ENCODE measurements at regions not wholly inside any gene's neighbourhood (a gene's known extent, or its start where the extent isn't known, plus 50 kb on each side); places are given as distances from the start of the nearest gene placed in this dataset.

DNA sequence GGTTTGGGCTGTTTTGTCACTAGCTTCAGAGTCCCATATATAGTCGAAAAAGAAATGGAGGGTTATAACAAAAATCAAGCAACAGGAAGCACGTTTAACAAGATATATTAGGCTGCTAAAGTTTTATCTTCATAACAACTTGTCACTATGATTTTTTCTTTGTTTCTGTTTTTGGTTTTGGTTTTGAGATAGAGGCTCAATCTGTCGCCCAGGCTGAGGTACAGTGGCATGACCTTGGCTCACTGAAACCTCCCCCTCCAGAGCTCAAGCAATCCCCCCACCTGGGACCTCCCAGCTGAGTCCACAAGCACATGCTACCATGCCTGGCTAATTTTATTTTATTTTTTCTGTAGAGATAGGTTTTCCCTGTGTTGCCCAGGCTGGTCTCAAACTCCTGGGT, 2664.4 kb downstream of the ARAP2 start:
- Histone ChIP-seq H3K27ac (no peak overlapping the region), H3K36me3 (replicated peaks in 1 of 2) (no peaks in the 10 kb centered on the region), H3K9me3 (replicated peaks in 1 of 3) (no peaks in the 10 kb centered on the region), H3K4me3 (no peak overlapping the region), H3K4me1 (replicated peaks in 1 of 2) (no peaks in the 10 kb centered on the region), H3K27me3 (no peaks in the 10 kb centered on the region)
- DNase-seq: no peak
- intact Hi-C loops (cut with DNase I): no loop called here
- WGBS, 4 donors: 37 to 56% (median 47%) methylated on average over 3 of the region's 3 CpGs
- TF ChIP-seq, protein P1, sequence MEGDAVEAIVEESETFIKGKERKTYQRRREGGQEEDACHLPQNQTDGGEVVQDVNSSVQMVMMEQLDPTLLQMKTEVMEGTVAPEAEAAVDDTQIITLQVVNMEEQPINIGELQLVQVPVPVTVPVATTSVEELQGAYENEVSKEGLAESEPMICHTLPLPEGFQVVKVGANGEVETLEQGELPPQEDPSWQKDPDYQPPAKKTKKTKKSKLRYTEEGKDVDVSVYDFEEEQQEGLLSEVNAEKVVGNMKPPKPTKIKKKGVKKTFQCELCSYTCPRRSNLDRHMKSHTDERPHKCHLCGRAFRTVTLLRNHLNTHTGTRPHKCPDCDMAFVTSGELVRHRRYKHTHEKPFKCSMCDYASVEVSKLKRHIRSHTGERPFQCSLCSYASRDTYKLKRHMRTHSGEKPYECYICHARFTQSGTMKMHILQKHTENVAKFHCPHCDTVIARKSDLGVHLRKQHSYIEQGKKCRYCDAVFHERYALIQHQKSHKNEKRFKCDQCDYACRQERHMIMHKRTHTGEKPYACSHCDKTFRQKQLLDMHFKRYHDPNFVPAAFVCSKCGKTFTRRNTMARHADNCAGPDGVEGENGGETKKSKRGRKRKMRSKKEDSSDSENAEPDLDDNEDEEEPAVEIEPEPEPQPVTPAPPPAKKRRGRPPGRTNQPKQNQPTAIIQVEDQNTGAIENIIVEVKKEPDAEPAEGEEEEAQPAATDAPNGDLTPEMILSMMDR (IDR thresholded peaks at IDR 0.05): no peak
- TF ChIP-seq POLR2A (IDR thresholded peaks at IDR 0.05): no peak

DNA sequence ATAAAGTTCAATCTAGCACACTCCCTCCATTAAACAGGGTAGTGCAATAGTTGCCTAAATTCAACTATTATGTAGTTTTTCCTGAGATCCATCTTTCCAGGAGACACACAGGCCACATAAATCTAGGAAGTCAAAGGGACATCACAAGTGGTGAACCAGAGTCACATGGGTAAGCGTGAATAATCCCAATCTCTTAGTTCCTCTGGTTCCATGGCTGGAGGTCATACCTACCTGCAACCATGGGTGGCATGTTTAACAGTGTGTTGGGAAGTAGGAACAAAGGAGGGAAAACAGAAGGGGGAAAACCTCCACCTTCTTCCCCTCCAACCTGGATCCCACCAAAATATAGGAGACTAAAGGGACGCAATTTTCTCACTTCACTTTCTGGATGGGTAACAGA, 2651.6 kb downstream of the ARAP2 start:
- no peaks in the 10 kb centered on the region for H3K4me1 ChIP-seq (replicated peaks in 1 of 2)
- peaks cover 0 to 13% (median 0%) of the 10 kb centered on the region in 3 donors for H3K9me3 ChIP-seq (replicated peaks in 1 of 3)
- no peak for DNase-seq
- TF ChIP-seq, protein P1 (IDR thresholded peaks at IDR 0.05): no peak
- TF ChIP-seq POLR2A (IDR thresholded peaks at IDR 0.05): no peak
- H3K36me3 ChIP-seq (replicated peaks in 1 of 2): no peaks in the 10 kb centered on the region
- H3K27ac ChIP-seq: no peak overlapping the region
- intact Hi-C loops (cut with DNase I): no loop called here
- 78 to 98% (median 93%) methylated on average over 2 of the region's 2 CpGs for WGBS, 4 donors
- H3K4me3 ChIP-seq: no peak overlapping the region
- H3K27me3 ChIP-seq: no peaks in the 10 kb centered on the region

DNA sequence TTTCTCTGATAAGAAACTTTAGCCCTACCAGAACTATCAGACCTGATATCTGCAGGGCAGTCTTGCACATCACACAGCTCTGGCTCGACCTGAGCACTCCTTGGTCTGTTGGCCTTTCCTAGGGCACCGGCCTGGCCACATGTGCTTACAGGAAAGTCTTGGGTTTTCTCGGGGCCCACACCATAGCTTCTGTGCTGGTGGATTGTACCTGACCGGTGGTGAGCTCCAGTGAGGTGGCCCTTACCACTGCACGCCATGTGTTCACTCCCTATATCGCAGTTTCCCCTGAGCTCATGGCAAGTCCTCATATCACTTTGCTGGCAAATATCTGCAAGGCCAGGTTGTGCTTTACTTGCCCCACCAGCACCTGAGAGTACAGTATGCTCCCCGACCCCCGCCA, 2637.4 kb downstream of the ARAP2 start:
- 75 to 100% (median 85%) methylated on average over 2 to 8 of the region's 8 CpGs for WGBS, 4 donors
- TF ChIP-seq, protein P1 (IDR thresholded peaks at IDR 0.05): no peak
- no peak for TF ChIP-seq POLR2A (IDR thresholded peaks at IDR 0.05)
- Histone ChIP-seq H3K9me3 (replicated peaks in 1 of 3) (no peaks in the 10 kb centered on the region), H3K36me3 (replicated peaks in 1 of 2) (no peaks in the 10 kb centered on the region), H3K4me3 (no peak overlapping the region), H3K27me3 (no peaks in the 10 kb centered on the region), H3K4me1 (replicated peaks in 1 of 2) (no peaks in the 10 kb centered on the region), H3K27ac (no peak overlapping the region)
- intact Hi-C loops (cut with DNase I): no loop called here
- no peak for DNase-seq

DNA sequence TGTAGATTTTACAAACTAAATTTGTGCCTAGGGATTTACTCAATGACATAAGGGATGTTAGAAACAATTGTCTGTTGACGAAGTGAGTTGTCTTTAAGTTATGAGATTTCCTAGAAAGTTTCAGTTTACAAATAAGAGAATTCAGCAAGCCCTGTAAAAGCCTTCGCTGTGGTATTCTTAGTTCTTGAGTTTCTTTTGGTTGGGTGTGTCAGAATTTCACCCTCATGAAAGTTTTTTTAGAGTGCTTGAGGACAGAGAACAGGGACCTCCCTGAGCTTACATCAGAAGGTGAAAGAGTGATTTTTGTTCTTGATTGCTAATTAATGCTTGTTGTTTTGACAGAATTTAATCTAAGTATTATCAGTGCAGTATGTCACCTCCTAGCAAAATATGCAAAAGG, 2628.2 kb downstream of the ARAP2 start:
- Histone ChIP-seq H3K4me3 (no peak overlapping the region), H3K27ac (no peak overlapping the region), H3K4me1 (replicated peaks in 1 of 2) (no peaks in the 10 kb centered on the region), H3K9me3 (replicated peaks in 1 of 3) (no peaks in the 10 kb centered on the region), H3K27me3 (no peaks in the 10 kb centered on the region), H3K36me3 (replicated peaks in 1 of 2) (no peaks in the 10 kb centered on the region)
- TF ChIP-seq POLR2A (IDR thresholded peaks at IDR 0.05): no peak
- TF ChIP-seq, protein P1 (IDR thresholded peaks at IDR 0.05): no peak
- intact Hi-C loops (cut with DNase I): no loop called here
- 78 to 83% (median 81%) methylated on average over 2 of the region's 2 CpGs for WGBS, 4 donors
- no peak for DNase-seq

All from adrenal gland (tissue), 9 donors.